M059J (cell line): ENCODE measurements at regions not wholly inside any gene's neighbourhood (a gene's known extent, or its start where the extent isn't known, plus 50 kb on each side); places are given as distances from the start of the nearest gene placed in this dataset.
A peak's percentile ranks its signal among the peaks of the same experiment; 100 is the strongest.
"Not testable (repeated sequence)": the region's sequence is repeated elsewhere in the genome, so short reads cannot be mapped to it uniquely, and the experiment has no call there.

ENCODE experiments used
- DNase-seq: peaks from one replicate; pipeline ENCODE4 v3.0.0-alpha.2; 2012; ENCODE audit warnings: low read depth

DNA sequence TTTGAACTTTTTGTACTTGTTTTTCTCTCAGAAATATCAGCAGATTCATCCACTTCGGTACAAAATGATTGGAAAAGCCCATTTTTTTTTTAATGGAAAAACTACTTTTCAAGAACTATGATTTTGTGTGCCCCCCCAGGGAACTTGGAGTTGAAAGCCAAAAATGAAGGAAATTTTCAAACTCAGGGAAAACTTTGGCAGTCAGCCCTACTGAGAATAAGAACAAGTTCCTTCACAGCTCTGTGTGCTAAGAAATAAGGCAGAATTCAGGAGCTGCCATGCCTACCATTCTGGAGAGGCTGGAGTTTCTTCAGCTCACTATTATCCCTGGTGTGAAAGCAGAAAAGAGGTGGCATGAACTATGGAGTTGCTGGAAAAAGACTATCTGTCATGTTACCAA, 226.0 kb upstream of the SLC35G4 start:
- no peak for DNase-seq

DNA sequence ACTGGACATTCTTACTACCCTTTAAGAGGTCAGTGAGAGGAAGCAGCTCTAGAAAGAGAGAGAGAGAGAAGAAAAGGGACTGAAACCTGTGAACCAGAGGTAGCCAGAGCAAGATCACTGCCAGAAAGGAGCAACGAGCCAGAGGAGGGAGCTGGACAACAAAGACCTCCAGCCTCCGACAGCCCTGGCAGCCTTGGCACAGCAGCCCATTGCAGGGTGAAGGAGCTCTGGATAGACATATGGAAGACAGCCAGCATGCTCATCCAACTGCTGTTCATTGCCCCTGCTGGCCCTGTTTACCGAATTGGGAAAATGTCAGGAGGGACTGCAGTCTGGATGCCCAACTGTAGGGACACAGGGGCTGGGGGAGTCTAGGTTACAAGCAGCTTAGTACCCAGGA, 228.4 kb upstream of the SLC35G4 start:
- DNase-seq: no peak

DNA sequence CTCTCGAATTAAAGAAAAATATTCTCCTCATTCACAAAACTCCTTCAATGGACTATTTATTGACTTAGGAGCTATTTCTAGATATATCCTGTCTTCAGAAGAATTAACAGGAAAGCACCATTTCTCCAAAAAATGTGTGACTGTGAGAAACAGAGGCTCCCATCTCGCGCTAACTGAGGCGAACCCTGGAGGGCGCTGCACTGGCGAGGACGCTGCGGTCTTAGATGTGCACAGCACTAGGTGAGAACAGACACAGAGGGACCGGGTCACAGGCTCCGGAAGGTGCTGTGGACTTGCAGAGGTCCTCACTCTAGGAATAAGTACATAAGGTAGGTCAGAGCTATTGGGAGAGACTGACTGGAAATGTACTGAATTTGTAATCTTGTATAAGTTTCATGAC, 229.7 kb upstream of the SLC35G4 start:
- DNase-seq: no peak

DNA sequence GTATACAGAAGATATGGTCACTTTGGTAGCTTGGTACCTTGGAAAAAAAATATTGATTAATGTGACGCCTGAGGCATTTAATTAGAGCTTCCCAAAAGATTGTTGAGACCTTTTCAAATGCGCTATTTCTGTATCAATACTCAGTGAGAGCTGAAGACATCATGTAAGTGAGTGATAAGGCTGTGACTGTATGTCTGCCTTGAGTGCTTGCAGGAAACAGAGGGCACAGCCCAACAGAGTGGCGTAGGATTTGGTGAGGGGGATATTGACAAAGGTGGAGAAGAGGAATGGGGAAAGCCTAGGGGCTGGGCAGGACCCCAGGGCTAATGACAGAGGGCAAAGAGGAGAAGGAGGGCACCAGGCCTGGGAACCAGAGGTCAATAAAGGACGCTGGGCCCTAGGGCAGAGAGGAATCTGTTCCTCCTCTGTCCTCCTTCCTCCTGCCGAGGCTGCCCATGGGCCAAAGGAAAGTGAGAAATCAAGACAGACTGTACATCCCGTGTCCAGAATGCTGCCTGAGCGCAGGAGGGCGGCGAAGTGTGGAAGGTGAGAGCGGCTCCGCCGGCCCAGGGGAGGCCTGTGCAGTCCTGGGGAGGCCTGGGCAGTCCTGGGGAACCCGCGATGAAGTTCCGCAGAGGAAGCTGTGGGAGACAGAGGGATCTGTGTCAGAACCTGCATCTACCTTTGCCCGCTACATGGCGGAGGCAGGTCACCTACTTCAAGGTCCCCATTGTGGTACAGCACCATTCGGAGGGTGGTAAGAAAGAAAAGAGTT, 228.6 kb upstream of the PIEZO2 start:
- no peak for DNase-seq

DNA sequence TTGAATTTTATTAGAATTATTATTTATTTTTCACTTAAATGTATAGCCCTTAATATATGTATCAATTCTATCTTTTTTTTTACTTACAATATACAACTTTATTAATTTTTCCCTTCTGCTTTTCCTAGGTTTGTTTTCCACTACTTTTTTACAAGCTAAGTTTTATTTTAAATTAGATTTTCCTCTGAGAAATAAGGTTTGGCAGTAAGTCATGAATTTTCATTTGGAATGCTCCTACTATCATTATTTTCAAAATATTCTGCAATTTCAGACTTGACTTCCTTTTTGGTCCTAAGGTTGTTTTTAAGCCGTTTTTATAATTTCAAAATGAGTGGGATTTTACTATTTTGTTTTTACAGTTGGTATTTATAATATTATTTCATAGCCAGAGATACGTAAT, 222.8 kb upstream of the PIEZO2 start:
- no peak for DNase-seq

DNA sequence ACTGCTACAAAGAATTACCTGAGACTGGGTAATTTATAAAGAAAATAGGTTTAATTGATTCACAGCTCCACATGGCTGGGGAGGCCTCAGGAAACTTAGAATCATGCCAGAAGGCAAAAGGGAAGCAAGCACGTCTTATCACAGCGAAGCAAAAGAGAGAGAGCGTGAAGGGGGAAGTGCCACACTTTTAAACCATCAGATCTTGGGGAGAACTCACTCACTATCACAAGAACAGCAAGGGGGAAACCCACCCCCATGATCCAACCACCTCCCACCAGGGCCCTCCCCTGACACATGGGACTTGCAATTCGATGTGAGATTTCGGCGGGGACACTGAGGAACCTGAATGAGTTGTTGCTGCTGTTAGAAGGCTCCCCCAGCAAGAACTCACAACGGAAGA, 220.2 kb upstream of the PIEZO2 start:
- no peak for DNase-seq

DNA sequence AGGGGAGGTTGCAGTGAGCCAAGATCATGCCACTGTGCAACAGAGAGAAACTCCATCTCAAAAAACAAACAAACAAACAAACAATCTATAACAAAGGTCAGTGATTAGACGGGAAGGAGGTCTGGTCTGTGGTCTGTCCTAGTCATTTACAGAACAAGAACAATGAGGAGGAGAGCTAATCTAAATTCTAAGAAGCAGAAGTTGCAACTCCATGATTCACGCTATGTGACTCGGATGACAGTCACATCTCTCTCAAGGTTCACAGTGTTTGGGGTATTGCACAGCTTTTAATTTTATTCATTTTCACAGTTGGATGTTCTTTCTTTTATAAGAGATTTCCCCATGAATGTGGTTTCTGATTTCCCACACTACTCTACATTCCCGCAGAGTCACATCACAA, 218.7 kb upstream of the PIEZO2 start:
- peak; percentile 69 for DNase-seq

DNA sequence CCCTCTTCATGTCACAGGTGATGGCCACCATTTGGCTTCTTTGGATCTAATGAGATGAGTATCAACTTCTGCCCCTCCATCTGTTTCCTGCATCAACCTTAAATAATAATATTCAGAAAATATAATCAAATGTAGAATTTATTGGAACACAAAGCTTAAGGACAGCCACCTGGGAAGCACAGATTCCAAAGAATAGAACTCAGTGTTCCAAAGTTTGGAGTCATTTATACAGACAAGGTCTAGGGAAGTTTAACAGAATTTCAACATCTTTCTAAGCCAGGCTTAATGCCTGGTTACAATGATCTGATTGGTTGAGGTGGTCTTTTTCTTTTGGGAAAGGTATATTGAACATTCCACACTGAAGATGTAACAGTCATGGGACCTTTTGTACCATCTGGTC, 218.0 kb upstream of the PIEZO2 start:
- DNase-seq: no peak

DNA sequence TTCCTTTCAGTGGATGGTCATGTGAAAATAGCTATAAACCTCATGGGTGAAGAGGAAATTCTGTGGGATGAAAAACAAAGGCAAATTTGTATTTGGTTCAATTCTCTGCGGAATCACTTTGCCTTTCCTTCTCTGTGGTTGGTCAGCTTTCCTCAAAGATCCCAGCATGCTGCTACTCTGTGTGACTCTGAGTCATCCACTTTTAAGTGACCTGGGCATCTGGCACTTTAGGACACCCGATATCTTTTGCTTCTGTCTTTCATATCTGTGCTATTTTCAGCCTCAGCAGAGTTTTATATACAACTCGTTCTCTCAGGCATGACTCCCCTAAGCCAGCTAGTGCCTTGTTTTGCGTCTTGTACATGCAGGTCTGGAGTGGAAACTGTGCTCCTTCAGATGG, 217.0 kb upstream of the PIEZO2 start:
- peak; percentile 91 for DNase-seq

DNA sequence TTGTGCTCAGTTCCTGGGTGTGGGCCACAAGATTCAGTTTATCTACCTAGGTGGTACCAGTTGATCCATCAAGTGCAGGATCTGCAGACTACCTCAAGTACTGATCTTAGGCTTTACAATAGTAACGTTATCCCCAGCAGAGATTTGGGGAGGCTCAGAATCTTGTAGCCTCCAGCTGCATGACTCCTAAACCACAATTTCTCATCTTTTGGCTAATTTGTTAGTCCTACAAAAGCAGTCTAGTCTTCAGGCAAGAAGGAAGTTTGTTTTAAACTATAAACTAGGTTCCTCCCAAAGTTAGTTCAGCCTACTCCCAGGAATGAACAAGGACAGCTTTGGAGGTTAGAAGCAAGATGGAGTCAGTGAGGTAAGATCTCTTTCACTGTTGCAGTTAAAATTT, 213.5 kb upstream of the PIEZO2 start:
- DNase-seq: peak; percentile 77

DNA sequence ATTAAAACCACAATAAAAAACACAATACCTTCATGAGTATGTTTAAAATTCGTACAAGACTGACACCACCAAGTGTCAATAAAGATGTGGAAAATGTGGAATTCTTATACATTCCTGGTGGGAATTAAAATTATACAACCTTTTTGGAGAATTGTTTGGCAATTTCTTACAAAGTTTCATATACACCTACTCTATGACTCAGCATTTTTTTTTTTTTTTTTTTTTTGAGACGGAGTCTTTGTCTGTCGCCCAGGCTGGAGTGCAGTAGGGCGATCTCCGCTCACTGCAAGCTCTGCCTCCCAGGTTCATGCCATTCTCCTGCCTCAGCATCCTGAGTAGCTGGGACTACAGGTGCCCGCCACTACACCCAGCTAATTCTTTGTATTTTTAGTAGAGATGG, 212.5 kb upstream of the PIEZO2 start:
- not testable (repeated sequence) for DNase-seq

DNA sequence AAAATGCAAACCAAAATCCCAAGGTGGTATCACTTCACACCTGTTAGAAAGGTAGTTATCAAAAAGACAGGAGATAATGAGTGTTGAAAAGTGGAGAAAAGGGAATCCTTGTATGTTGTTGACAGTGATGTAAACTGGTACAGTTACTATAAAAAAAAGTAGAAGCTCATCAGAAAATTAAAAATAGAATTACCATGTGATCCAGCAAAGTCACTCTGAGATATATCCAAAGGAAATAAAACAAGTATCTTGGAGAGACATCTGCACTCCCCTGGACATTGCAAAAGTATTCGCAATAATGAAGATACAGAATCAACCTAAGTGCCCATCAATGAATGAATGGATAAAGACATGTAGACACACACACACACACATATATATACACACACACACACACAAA, 208.3 kb upstream of the PIEZO2 start:
- no peak for DNase-seq

DNA sequence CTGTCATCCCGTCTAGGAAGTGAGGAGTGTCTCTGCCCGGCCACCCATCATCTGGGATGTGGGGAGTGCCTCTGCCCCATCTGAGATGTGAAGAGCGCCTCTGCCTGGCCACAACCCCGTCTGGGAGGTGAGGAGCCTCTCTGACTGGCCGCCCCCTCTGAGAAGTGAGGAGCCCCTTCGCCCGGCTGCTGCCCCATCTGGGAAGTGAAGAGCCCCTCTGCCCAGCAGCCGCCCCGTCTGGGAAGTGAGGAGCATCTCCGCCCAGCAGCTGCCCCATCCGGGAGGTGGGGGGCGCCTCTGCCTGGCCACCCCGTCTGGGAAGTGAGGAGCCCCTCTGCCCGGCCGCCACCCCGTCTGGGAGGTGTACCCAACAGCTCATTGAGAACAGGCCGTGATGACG, 195.2 kb upstream of the PIEZO2 start:
- not testable (repeated sequence) for DNase-seq

DNA sequence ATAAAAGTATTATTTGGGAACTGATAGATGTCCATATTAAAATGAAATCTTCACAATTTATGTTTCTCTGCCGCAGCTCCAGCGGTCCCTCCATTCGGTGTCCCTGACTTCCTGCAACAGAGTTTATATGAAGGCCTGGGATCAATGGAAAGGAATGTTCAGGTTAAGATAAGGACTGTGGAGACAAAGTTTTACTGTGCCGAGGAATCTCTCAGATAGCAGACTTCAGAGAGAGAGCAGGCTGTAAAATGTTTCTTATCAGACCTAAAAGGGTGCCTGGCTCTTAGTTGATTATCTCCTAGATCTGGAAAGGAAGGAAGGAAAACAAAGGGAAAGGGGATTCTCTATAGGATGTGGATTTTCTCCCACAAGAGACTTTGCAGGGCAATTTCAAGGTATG, 193.7 kb upstream of the PIEZO2 start:
- DNase-seq: no peak

DNA sequence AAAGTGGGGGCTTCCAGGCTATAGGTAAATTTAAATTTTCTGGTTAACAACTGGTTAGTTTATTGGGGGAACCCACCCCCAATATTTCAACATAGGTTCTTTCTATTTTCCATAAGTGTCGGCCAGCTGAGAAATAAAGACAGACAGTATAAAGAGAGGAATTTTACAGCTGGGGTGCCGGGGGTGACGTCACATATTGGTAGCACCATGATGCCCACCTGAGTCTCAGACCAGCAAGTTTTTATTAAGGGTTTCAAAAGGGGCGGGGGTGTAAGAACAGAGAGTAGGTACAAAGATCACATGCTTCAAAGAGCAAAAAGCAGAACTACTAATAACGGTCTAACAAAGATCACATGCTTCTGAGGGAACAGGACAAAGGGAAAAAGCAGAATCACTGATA, 192.7 kb upstream of the PIEZO2 start:
- DNase-seq: not testable (repeated sequence)

DNA sequence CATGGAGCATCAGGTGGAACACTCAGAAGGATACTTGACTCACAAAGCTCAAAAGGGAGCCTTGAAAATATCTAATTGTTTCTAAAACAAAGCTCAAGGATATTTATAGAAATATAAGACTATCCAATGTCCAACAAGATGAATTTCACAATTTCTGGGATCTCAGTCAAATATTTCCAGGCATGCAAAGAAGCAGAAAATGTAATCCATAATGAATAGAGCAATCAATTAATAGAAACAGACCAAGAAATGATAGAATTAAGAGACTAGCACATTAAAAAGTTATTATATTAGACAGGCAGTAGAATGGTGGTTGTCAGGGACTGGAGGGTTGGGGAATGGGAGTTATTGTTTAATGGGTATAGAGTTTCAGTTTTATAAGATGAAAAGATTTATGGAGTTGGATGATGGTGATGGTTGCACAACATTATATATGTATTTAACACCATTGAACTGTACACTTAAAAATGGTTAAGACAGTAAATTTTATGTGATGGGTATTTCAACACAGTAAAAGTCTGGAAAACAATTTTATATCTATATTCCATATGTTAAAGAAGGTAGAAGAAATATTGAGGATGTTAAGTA, 189.9 kb upstream of the PIEZO2 start:
- no peak for DNase-seq

DNA sequence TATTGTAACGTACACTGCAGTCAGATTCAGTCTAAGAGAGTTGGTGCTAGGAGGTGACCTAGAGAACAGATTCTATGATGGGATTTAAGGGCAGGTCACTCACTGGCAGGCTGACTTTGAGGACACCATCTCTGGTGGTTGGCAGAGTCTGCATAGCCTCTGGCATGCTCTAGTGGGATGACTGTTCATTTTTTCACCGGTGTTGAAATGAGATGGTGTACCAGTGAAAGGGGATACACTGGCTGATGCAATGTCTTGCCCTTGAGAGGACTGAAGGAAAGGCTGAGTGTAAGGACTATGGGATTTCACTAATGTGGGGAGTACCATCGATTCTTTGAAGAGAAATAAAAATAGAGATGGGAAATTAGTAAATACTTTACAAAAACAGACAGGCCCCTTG, 186.9 kb upstream of the PIEZO2 start:
- no peak for DNase-seq

DNA sequence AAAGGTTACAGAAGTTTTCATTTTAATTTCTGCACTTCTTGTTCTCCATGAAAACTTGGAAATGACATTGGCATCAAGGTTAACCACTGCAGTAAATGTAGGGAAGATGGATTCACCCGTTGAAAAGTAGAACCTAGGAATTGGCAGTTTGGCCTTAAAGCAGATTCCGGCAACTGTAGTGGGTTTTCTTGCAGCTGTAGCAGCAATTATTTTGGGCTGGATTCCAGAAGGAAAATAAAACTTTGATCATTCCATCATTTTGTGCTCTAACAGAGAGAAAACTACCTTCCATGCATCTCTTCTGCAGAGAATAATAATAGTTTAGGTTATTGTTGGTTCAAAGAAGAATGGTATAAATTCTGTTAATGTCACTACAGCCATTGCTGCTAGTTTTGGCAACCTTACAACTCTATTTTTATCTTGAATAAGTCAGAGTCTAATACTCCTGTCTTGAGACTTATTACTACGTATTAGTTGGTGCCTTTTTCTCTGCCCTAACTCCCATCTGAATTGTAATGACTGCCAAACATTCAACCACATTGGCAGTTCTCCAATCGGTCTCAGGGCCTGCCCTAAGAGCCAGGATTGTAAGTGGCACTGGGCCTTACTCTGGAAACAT, 178.1 kb upstream of the PIEZO2 start:
- DNase-seq: peak; percentile 90

DNA sequence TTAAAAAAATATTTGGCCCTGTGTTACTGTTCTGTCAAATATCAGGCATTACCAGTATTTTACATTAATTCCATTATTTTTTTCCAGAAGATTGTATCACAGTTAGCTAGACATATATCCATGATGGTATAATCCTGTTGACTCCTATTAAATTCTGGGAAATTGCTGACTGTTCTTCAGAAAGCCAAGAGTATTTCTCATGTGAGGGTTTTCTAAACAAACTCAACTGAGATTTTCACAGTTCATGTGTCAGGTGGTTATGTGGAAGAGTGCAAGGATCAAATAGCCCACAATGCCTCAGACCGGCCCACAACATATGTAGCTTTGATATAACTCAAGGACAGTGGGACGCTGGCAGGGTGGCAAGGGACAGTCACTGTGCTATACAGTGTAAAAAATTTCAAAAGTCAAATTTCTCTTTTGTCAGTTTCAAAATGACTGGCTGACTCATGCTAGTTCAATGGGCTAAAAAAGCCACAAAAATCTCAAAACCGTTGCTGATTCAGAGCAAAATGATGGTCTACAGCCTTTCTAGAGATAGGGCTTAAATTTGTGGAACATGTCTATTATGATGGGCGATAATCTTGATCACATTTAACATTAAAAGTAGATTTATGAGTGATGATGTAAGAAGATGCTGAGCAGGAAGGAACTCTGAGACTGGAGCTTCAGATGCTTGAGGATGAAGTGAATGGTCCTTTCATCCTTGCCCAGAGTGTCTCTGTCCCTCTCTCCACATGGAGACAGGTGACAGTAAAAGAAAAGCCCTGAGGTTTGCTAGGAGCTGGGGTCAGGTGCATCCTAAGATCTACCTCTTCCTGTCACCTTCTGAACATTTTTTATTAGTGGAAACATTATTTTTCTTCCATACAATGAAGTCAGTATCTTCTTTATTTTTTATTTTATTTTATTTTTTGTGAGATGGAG, 175.8 kb upstream of the PIEZO2 start:
- DNase-seq: peak; percentile 95

DNA sequence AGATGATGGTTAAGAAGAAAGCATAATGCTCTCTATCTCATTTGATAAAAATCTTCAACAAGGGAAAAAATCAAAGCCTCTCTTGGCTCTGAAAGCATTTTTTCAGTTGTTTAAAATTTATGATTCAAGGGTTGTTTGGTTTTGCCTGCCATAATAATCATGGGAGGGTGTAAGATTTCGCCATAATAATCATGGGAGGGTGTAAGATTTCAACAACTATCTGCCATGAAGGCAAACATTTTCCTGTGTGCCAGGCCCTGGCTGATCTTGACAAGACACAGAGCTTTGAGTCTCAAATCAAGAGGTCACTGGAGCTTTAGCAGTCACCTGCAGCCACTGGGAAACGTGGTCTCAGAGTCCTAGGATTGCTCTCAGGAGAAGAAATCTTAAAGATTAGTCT, 175.1 kb upstream of the PIEZO2 start:
- DNase-seq: peak; percentile 58

DNA sequence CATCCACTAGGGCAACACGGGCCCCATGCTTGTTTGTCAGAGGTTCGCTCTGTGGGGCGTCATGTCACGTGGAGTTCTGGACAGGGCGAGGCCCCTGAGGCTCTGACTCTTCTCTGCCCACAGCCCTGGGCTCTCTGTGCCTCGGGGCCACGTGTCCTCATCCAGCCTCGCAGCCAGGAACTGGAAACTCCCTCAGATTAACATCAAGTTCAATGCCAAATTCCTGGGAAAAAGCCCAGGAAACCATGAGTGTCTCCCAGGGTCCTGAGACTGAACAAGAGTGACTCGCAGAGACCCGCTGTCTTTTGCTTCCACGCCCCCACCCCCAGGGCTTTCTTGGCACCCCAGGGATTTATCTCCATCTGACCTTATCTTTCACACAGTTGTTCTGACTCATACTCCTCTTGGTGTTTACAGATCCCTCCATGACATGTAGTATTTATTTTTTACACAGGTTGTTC, 174.0 kb upstream of the PIEZO2 start:
- DNase-seq: peak; percentile 99

DNA sequence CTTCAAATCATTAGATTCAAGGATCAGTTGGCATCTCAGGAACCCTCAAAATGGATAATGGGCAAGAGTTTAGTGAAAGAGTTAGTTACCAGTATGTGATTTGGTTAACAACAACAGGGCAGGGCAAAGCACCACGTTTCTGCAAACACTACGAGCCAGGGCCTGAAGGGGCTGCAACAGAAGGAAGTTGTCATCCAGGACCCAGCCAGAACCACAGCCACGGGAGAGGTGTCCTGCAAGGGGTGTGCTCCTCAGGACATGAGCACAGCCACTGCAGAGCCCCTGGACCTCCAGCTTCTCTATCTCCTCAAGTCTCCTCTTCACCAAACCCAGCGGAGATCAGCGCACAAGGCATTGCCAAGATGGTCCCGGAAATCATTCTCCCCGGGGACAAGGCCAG, 173.3 kb upstream of the PIEZO2 start:
- peak; percentile 46 for DNase-seq
